Astrocyte (in vitro differentiated cells and primary cell): ENCODE measurements at regions not wholly inside any gene's neighbourhood (a gene's known extent, or its start where the extent isn't known, plus 50 kb on each side); places are given as distances from the start of the nearest gene placed in this dataset.
A peak's percentile ranks its signal among the peaks of the same experiment; 100 is the strongest.

ENCODE experiments used
- DNase-seq: peaks from one replicate; pipeline ENCODE4 v3.0.0-alpha.2; 2010; ENCODE audit warnings: low read depth
- FAIRE-seq: peaks from 2 replicates; lab custom pipeline; 2011; peaks lifted over from hg19 to GRCh38; lab: Jason Lieb, UNC
- H2AFZ ChIP-seq: 2 replicates; pipeline ENCODE4 v1.6.0; 2012; ENCODE audit warnings: low read depth, low read length, inconsistent platforms
- H3K27ac ChIP-seq: 2 replicates; pipeline ENCODE4 v1.5.1; 2011; ENCODE audit warnings: low read depth, low read length, inconsistent platforms
- H3K27me3 ChIP-seq: 2 replicates; pipeline ENCODE4 v1.6.0; 2011; ENCODE audit warnings: low read length, inconsistent platforms; ENCODE audit not compliant: insufficient read depth
- H3K36me3 ChIP-seq: 2 replicates; pipeline ENCODE4 v1.5.1; 2011; ENCODE audit warnings: low read length, inconsistent platforms; ENCODE audit not compliant: insufficient read depth
- H3K4me1 ChIP-seq: 2 replicates; pipeline ENCODE4 v1.5.1; 2011; ENCODE audit warnings: low read length, inconsistent platforms; ENCODE audit not compliant: insufficient read depth
- H3K4me2 ChIP-seq: 2 replicates; pipeline ENCODE4 v1.6.0; 2012; ENCODE audit warnings: low read length, inconsistent platforms
- H3K4me3 ChIP-seq: 2 replicates; pipeline ENCODE4 v1.5.1; 2011; ENCODE audit warnings: low read depth, mild to moderate bottlenecking, low read length, inconsistent platforms; ENCODE audit not compliant: insufficient read depth
- H3K79me2 ChIP-seq: 2 replicates; pipeline ENCODE4 v1.6.0; 2012; ENCODE audit warnings: mild to moderate bottlenecking, low read length, inconsistent platforms; ENCODE audit not compliant: insufficient read depth
- H3K9ac ChIP-seq: 2 replicates; pipeline ENCODE4 v1.6.0; 2012; ENCODE audit warnings: mild to moderate bottlenecking, low read length, inconsistent platforms
- H3K9me3 ChIP-seq: 2 replicates; pipeline ENCODE4 v1.5.1; 2012; ENCODE audit warnings: low read depth, mild to moderate bottlenecking, low read length, inconsistent platforms; ENCODE audit not compliant: insufficient read depth
- H4K20me1 ChIP-seq: 2 replicates; pipeline ENCODE4 v1.6.0; 2012; ENCODE audit warnings: low read length, inconsistent platforms; ENCODE audit not compliant: insufficient read depth
- H3K27ac Mint-ChIP-seq: one replicate; pipeline ENCODE4 v1.8.0; 2021; ENCODE audit warnings: mild to moderate bottlenecking, mixed read lengths; ENCODE audit not compliant: unreplicated experiment
- H3K27me3 Mint-ChIP-seq: one replicate; pipeline ENCODE4 v1.8.0; 2021; ENCODE audit warnings: low read depth, mixed read lengths; ENCODE audit not compliant: unreplicated experiment
- H3K36me3 Mint-ChIP-seq: one replicate; pipeline ENCODE4 v1.8.0; 2021; ENCODE audit warnings: low read depth, mixed read lengths; ENCODE audit not compliant: unreplicated experiment
- H3K4me1 Mint-ChIP-seq: one replicate; pipeline ENCODE4 v1.8.0; 2021; ENCODE audit warnings: low read depth, mixed read lengths; ENCODE audit not compliant: unreplicated experiment
- H3K4me3 Mint-ChIP-seq: one replicate; pipeline ENCODE4 v1.8.0; 2021; ENCODE audit warnings: mild to moderate bottlenecking, moderate library complexity, mixed read lengths; ENCODE audit not compliant: unreplicated experiment
- H3K9me3 Mint-ChIP-seq: one replicate; pipeline ENCODE4 v1.8.0; 2021; ENCODE audit warnings: mild to moderate bottlenecking, mixed read lengths; ENCODE audit not compliant: unreplicated experiment
- EZH2 ChIP-seq: IDR thresholded peaks from 2 replicates; pipeline ENCODE4 v1.6.1; 2012; ENCODE audit warnings: mild to moderate bottlenecking, low read length, inconsistent platforms; ENCODE audit not compliant: insufficient read depth
- TF ChIP-seq, protein P1 (sequence below): IDR thresholded peaks from 2 replicates; pipeline ENCODE4 v1.5.1; 2011; ENCODE audit warnings: low read depth, mild to moderate bottlenecking, inconsistent platforms, low read length, moderate library complexity; ENCODE audit not compliant: insufficient read depth

DNA sequence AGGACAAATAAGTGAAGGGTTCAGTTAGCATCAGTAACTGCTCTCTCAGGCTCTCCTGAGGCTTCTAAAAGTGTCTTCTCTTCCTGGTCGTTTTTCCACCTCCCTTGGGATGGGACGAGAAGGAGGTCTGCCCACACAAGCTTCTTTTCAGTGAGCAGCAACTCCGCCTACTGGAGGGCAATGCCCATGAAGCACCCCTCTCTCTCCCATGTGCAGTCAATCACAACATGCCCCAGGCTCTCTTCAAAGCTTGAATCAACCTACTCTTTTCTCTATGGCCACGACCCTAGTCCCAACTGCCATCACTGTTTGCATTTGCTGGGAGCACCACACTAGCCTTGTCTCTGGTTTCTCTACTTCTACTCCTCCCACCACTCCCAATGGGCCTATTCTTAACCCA lies 135.6 kb downstream of the RPS24 start:
- peaks cover 1% of the 10 kb centered on the region for H3K36me3 Mint-ChIP-seq
- no peak overlapping the region for H3K27ac Mint-ChIP-seq
- H3K4me1 Mint-ChIP-seq = peaks cover 16% of the 10 kb centered on the region
- H3K27me3 ChIP-seq = peaks cover 2% of the 10 kb centered on the region
- H3K27ac ChIP-seq = no peak overlapping the region
- DNase-seq (no peak), FAIRE-seq (no peak)
- TF ChIP-seq, protein P1, sequence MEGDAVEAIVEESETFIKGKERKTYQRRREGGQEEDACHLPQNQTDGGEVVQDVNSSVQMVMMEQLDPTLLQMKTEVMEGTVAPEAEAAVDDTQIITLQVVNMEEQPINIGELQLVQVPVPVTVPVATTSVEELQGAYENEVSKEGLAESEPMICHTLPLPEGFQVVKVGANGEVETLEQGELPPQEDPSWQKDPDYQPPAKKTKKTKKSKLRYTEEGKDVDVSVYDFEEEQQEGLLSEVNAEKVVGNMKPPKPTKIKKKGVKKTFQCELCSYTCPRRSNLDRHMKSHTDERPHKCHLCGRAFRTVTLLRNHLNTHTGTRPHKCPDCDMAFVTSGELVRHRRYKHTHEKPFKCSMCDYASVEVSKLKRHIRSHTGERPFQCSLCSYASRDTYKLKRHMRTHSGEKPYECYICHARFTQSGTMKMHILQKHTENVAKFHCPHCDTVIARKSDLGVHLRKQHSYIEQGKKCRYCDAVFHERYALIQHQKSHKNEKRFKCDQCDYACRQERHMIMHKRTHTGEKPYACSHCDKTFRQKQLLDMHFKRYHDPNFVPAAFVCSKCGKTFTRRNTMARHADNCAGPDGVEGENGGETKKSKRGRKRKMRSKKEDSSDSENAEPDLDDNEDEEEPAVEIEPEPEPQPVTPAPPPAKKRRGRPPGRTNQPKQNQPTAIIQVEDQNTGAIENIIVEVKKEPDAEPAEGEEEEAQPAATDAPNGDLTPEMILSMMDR = no peak
- no peak for TF ChIP-seq EZH2
- H3K9me3 Mint-ChIP-seq = peaks cover 4% of the 10 kb centered on the region
- no peaks in the 10 kb centered on the region for H4K20me1 ChIP-seq
- no peak overlapping the region for H3K9ac ChIP-seq
- H3K79me2 ChIP-seq = no peaks in the 10 kb centered on the region
- no peak overlapping the region for H2AFZ ChIP-seq
- no peaks in the 10 kb centered on the region for H3K4me1 ChIP-seq
- no peak overlapping the region for H3K4me3 ChIP-seq
- no peaks in the 10 kb centered on the region for H3K9me3 ChIP-seq
- no peak overlapping the region for H3K4me2 ChIP-seq
- no peak overlapping the region for H3K4me3 Mint-ChIP-seq
- peaks cover 33% of the 10 kb centered on the region for H3K27me3 Mint-ChIP-seq
- H3K36me3 ChIP-seq = no peaks in the 10 kb centered on the region

DNA sequence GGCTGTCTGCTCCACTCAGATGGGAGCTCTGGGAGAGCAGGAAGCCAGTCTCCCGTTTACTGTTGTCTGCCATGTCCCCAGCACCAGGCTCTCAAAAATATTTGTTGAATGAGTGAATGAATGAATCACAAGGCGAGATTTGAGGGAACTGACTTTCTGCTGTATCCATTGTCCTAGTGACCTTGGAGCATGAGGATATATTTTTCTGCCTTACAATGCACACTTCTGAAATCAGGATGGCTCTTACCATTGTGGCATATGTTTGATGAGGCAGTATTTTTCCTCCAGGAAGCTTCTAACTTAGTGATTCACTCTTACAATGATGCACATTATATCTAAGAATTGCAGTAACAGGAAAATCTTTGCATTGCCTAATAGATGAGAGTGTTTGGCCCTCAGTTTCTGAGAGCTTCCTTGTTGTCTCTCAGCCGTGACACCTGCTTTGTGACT lies 136.4 kb downstream of the RPS24 start:
- no peaks in the 10 kb centered on the region for H3K36me3 ChIP-seq
- Mint-ChIP-seq H3K36me3 (peaks cover 1% of the 10 kb centered on the region), H3K9me3 (peaks cover 4% of the 10 kb centered on the region), H3K27me3 (peaks cover 30% of the 10 kb centered on the region), H3K4me3 (no peak overlapping the region), H3K4me1 (peaks cover 16% of the 10 kb centered on the region), H3K27ac (no peak overlapping the region)
- H2AFZ ChIP-seq = no peak overlapping the region
- no peaks in the 10 kb centered on the region for H3K4me1 ChIP-seq
- no peaks in the 10 kb centered on the region for H3K79me2 ChIP-seq
- no peak overlapping the region for H3K4me2 ChIP-seq
- DNase-seq (peak; percentile 12), FAIRE-seq (no peak)
- H3K27me3 ChIP-seq = peaks cover 4% of the 10 kb centered on the region
- no peaks in the 10 kb centered on the region for H3K9me3 ChIP-seq
- H3K9ac ChIP-seq = no peak overlapping the region
- H3K4me3 ChIP-seq = no peak overlapping the region
- H4K20me1 ChIP-seq = no peaks in the 10 kb centered on the region
- no peak overlapping the region for H3K27ac ChIP-seq
- TF ChIP-seq EZH2 = no peak
- TF ChIP-seq, protein P1 = no peak

DNA sequence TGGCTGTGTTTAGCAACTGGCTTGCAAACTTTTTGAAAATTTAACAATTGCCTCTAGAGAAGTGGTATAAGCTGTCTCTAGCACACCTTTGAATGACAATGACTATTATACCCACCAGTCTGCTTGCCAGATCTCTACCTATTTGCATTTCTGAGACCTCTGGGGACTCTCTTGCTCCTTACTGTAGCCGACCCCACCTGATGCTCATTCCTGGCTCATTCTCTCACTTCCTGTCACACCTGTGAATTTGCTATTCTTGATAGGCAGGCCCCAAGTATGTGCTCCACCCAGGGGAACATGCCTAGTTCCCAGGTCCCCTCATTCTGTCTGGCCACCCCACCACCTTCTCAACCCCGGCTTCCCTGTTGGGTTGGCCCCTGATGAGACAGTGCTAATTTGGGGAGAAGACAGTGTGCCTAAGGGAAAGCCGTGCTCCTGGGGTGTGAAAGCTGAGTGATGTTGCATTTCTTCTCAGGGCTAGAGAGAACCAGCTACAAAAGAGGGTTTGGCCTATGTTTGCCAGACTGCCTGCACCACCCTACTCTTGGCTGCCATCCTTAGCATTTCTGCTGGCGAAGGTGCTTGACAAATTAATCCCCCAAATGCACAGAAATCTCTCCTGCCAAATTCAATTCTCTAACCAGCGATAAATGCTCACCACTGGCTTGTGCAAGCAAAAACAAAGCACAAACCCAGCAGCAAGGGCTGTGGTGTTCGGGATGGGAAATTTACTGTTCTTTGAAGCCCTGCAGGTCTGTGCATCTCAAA lies 138.2 kb downstream of the RPS24 start:
- no peaks in the 10 kb centered on the region for H3K4me1 ChIP-seq
- H3K9ac ChIP-seq = no peak overlapping the region
- H3K27ac ChIP-seq = no peak overlapping the region
- H3K9me3 ChIP-seq = no peaks in the 10 kb centered on the region
- no peaks in the 10 kb centered on the region for H3K36me3 ChIP-seq
- no peak overlapping the region for H2AFZ ChIP-seq
- no peak for FAIRE-seq
- H3K27me3 ChIP-seq = peaks cover 14% of the 10 kb centered on the region
- H3K4me2 ChIP-seq = no peak overlapping the region
- Mint-ChIP-seq H3K27me3 (peaks cover 35% of the 10 kb centered on the region), H3K27ac (no peak overlapping the region), H3K4me1 (peaks cover 16% of the 10 kb centered on the region), H3K9me3 (peaks cover 4% of the 10 kb centered on the region), H3K36me3 (peaks cover 1% of the 10 kb centered on the region), H3K4me3 (no peak overlapping the region)
- DNase-seq = no peak
- H3K79me2 ChIP-seq = no peaks in the 10 kb centered on the region
- TF ChIP-seq EZH2 = no peak
- TF ChIP-seq, protein P1 = no peak
- H3K4me3 ChIP-seq = no peak overlapping the region
- no peaks in the 10 kb centered on the region for H4K20me1 ChIP-seq
